ENCODE measurements at regions not wholly inside any gene's neighbourhood (a gene's known extent, or its start where the extent isn't known, plus 50 kb on each side); places are given as distances from the start of the nearest gene placed in this dataset.
A peak's percentile ranks its signal among the peaks of the same experiment; 100 is the strongest.

GRCh38 chr2:121969166-121969565, 213.7 kb downstream of the TSN start:
- DNase-seq (ENCODE audit: low spot score), result no peak

GRCh38 chr2:121969766-121970639, 214.6 kb downstream of the TSN start:
- no peak for DNase-seq (ENCODE audit: low spot score)

- no peak for DNase-seq (ENCODE audit: low spot score)
These were observed 216.8 kb downstream of the TSN start for GRCh38 chr2:121972203-121972602.

GRCh38 chr2:121974897-121975661, 219.6 kb downstream of the TSN start:
- DNase-seq (ENCODE audit: low spot score), result peak; percentile 90

GRCh38 chr2:121976926-121977325, 221.5 kb downstream of the TSN start:
- no peak for DNase-seq (ENCODE audit: low spot score)

GRCh38 chr2:121977326-121977725, 221.9 kb downstream of the TSN start:
- DNase-seq (ENCODE audit: low spot score), result no peak

GRCh38 chr2:121992700-121993099, 237.2 kb downstream of the TSN start:
- DNase-seq (ENCODE audit: low spot score), result no peak

- no peak for DNase-seq (ENCODE audit: low spot score)
These were observed 238.2 kb downstream of the TSN start for GRCh38 chr2:121993682-121994081.

GRCh38 chr2:121994238-121995206, 239.1 kb downstream of the TSN start:
- no peak for DNase-seq (ENCODE audit: low spot score)

GRCh38 chr2:121998751-121999150, 243.3 kb downstream of the TSN start:
- no peak for DNase-seq (ENCODE audit: low spot score)

GRCh38 chr2:121999264-121999663, 243.8 kb downstream of the TSN start:
- no peak for DNase-seq (ENCODE audit: low spot score)

GRCh38 chr2:122000556-122001340, 245.3 kb downstream of the TSN start:
- no peak for DNase-seq (ENCODE audit: low spot score)

GRCh38 chr2:122001441-122001874, 246.0 kb downstream of the TSN start:
- DNase-seq (ENCODE audit: low spot score), result no peak

GRCh38 chr2:122003196-122003940, 247.9 kb downstream of the TSN start:
- no peak for DNase-seq (ENCODE audit: low spot score)

GRCh38 chr2:122007126-122007525, 251.7 kb downstream of the TSN start:
- no peak for DNase-seq (ENCODE audit: low spot score)

GRCh38 chr2:122007577-122007976, 252.1 kb downstream of the TSN start:
- DNase-seq (ENCODE audit: low spot score), result no peak

GRCh38 chr2:122009561-122009960, 254.1 kb downstream of the TSN start:
- DNase-seq (ENCODE audit: low spot score), result no peak

- DNase-seq (ENCODE audit: low spot score), result no peak
These were observed 256.2 kb downstream of the TSN start for GRCh38 chr2:122011493-122012270.

GRCh38 chr2:122018736-122019135, 263.3 kb downstream of the TSN start:
- DNase-seq (ENCODE audit: low spot score), result no peak

GRCh38 chr2:122019724-122020123, 264.3 kb downstream of the TSN start:
- DNase-seq (ENCODE audit: low spot score), result no peak

All from NAMALWA (cell line).